ENCODE measurements at regions not wholly inside any gene's neighbourhood (a gene's known extent, or its start where the extent isn't known, plus 50 kb on each side); places are given as distances from the start of the nearest gene placed in this dataset.
"Not testable (repeated sequence)": the region's sequence is repeated elsewhere in the genome, so short reads cannot be mapped to it uniquely, and the experiment has no call there.

GRCh38 chr3:178942261-178942660 lies 129.3 kb downstream of the ZMAT3 start:
- H4K20me1 ChIP-seq (ENCODE audit: insufficient read depth); H3F3A ChIP-seq (ENCODE audit: insufficient read depth, low read length, poor library complexity, severe bottlenecking); H2AFZ ChIP-seq (ENCODE audit: low read depth, low read length); H3K9me2 ChIP-seq (ENCODE audit: insufficient read depth, low read length); H3K27ac ChIP-seq (ENCODE audit: low read length); H3K4me2 ChIP-seq (ENCODE audit: low read length); H3K79me2 ChIP-seq (replicated peaks; ENCODE audit: insufficient read depth, low read length); H3K9ac ChIP-seq (ENCODE audit: low read length); H3K9me3 ChIP-seq (ENCODE audit: low read length); H3K4me3 ChIP-seq (ENCODE audit: low read length); H3K27me3 ChIP-seq (ENCODE audit: insufficient read depth, low read depth, low read length); H3K36me3 ChIP-seq (ENCODE audit: insufficient read depth, low read length): not testable (repeated sequence)

GRCh38 chr3:178930116-178930515 lies 141.5 kb downstream of the ZMAT3 start:
- Histone ChIP-seq H3K9me2 (ENCODE audit: insufficient read depth, low read length) (no peaks in the 10 kb centered on the region), H3K9ac (ENCODE audit: low read length) (no peak overlapping the region), H3K9me3 (ENCODE audit: low read length) (no peaks in the 10 kb centered on the region), H3F3A (ENCODE audit: insufficient read depth, low read length, poor library complexity, severe bottlenecking) (no peaks in the 10 kb centered on the region), H4K20me1 (ENCODE audit: insufficient read depth) (no peaks in the 10 kb centered on the region), H3K4me2 (ENCODE audit: low read length) (no peak overlapping the region), H3K79me2 (replicated peaks; ENCODE audit: insufficient read depth, low read length) (no peaks in the 10 kb centered on the region), H3K36me3 (ENCODE audit: insufficient read depth, low read length) (no peaks in the 10 kb centered on the region), H3K27ac (ENCODE audit: low read length) (no peak overlapping the region), H2AFZ (ENCODE audit: low read depth, low read length) (no peak overlapping the region), H3K4me3 (ENCODE audit: low read length) (no peak overlapping the region), H3K27me3 (ENCODE audit: insufficient read depth, low read depth, low read length) (no peaks in the 10 kb centered on the region)
- no peak for TF ChIP-seq SMC3 (conservative IDR thresholded peaks at IDR 0.05; ENCODE audit: poor library complexity)
- TF ChIP-seq MXI1 (conservative IDR thresholded peaks at IDR 0.05; ENCODE audit: poor library complexity, severe bottlenecking) = no peak
- TF ChIP-seq, protein P1, sequence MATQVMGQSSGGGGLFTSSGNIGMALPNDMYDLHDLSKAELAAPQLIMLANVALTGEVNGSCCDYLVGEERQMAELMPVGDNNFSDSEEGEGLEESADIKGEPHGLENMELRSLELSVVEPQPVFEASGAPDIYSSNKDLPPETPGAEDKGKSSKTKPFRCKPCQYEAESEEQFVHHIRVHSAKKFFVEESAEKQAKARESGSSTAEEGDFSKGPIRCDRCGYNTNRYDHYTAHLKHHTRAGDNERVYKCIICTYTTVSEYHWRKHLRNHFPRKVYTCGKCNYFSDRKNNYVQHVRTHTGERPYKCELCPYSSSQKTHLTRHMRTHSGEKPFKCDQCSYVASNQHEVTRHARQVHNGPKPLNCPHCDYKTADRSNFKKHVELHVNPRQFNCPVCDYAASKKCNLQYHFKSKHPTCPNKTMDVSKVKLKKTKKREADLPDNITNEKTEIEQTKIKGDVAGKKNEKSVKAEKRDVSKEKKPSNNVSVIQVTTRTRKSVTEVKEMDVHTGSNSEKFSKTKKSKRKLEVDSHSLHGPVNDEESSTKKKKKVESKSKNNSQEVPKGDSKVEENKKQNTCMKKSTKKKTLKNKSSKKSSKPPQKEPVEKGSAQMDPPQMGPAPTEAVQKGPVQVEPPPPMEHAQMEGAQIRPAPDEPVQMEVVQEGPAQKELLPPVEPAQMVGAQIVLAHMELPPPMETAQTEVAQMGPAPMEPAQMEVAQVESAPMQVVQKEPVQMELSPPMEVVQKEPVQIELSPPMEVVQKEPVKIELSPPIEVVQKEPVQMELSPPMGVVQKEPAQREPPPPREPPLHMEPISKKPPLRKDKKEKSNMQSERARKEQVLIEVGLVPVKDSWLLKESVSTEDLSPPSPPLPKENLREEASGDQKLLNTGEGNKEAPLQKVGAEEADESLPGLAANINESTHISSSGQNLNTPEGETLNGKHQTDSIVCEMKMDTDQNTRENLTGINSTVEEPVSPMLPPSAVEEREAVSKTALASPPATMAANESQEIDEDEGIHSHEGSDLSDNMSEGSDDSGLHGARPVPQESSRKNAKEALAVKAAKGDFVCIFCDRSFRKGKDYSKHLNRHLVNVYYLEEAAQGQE (IDR thresholded peaks at IDR 0.05; ENCODE audit: borderline replicate concordance) = no peak
- TF ChIP-seq EP300 (conservative IDR thresholded peaks at IDR 0.05; ENCODE audit: poor library complexity, severe bottlenecking) = no peak

DNA sequence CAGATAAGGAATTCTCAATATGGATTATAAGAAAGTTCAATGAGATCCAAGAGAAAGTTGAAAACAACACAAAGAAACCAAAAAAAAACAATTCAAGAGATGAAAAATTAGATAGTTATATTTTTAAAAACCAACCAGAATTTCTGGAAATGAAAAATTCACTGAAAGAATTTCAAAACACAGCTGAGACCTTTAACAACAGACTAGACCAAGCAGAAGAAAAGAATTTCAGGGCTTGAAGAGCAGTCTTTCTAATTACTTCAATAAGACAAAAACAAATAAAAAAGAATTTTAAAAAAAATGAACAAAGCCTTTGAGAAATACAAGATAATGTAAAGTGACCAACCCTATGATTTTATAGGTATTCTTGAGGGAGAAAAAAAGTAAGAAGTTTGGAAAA lies 155.4 kb downstream of the ZMAT3 start:
- H3K9ac ChIP-seq (ENCODE audit: low read length) = no peak overlapping the region
- no peak overlapping the region for H3K4me2 ChIP-seq (ENCODE audit: low read length)
- H4K20me1 ChIP-seq (ENCODE audit: insufficient read depth) = no peaks in the 10 kb centered on the region
- H3K27me3 ChIP-seq (ENCODE audit: insufficient read depth, low read depth, low read length) = no peaks in the 10 kb centered on the region
- no peaks in the 10 kb centered on the region for H3K79me2 ChIP-seq (replicated peaks; ENCODE audit: insufficient read depth, low read length)
- H2AFZ ChIP-seq (ENCODE audit: low read depth, low read length) = no peak overlapping the region
- no peak overlapping the region for H3K4me3 ChIP-seq (ENCODE audit: low read length)
- H3F3A ChIP-seq (ENCODE audit: insufficient read depth, low read length, poor library complexity, severe bottlenecking) = no peaks in the 10 kb centered on the region
- H3K9me3 ChIP-seq (ENCODE audit: low read length) = peaks cover 13% of the 10 kb centered on the region
- H3K9me2 ChIP-seq (ENCODE audit: insufficient read depth, low read length) = no peaks in the 10 kb centered on the region
- no peak overlapping the region for H3K27ac ChIP-seq (ENCODE audit: low read length)
- no peaks in the 10 kb centered on the region for H3K36me3 ChIP-seq (ENCODE audit: insufficient read depth, low read length)
- TF ChIP-seq EP300 (conservative IDR thresholded peaks at IDR 0.05; ENCODE audit: poor library complexity, severe bottlenecking) (no peak), CTCF (IDR thresholded peaks at IDR 0.05; ENCODE audit: poor library complexity, severe bottlenecking) (no peak)
- TF ChIP-seq, protein P1 (IDR thresholded peaks at IDR 0.05; ENCODE audit: borderline replicate concordance) = no peak

Data from neural cell (in vitro differentiated cells).